ENCODE measurements at regions not wholly inside any gene's neighbourhood (a gene's known extent, or its start where the extent isn't known, plus 50 kb on each side); places are given as distances from the start of the nearest gene placed in this dataset.
"Not testable (repeated sequence)": the region's sequence is repeated elsewhere in the genome, so short reads cannot be mapped to it uniquely, and the experiment has no call there.

- TF ChIP-seq ZNF462 (CRISPR knock-in tag; IDR thresholded peaks at IDR 0.05) (no peak), ZNF114 (CRISPR knock-in tag; IDR thresholded peaks at IDR 0.05) (no peak), NANOG (IDR thresholded peaks at IDR 0.05; ENCODE audit: borderline replicate concordance) (no peak), ZNF331 (CRISPR knock-in tag; IDR thresholded peaks at IDR 0.05; ENCODE audit: low read depth) (no peak)
Measured at GRCh38 chr6:61100072-61100471, 1186.0 kb downstream of the KHDRBS2 start (continued).

GRCh38 chr6:61099561-61099960, 1186.5 kb downstream of the KHDRBS2 start:
- H3K9me2 ChIP-seq (ENCODE audit: insufficient read depth); ATAC-seq; H3K4me1 Mint-ChIP-seq: not testable (repeated sequence)

GRCh38 chr6:61087986-61088385, 1198.0 kb downstream of the KHDRBS2 start:
- H3K36me3 ChIP-seq (ENCODE audit: insufficient read depth); H4K20me1 ChIP-seq (replicated peaks; ENCODE audit: insufficient read depth); H3K4me2 ChIP-seq; H3K4me3 Mint-ChIP-seq; H3K4me3 ChIP-seq; H3K27me3 ChIP-seq (ENCODE audit: insufficient read depth); H3K27me3 Mint-ChIP-seq (ENCODE audit: insufficient read depth, low read depth, poor library complexity); H3F3A ChIP-seq (replicated peaks; ENCODE audit: low read depth); H3K79me2 ChIP-seq (replicated peaks; ENCODE audit: insufficient read depth); H3K27ac ChIP-seq (ENCODE audit: low read depth); H3K9me3 Mint-ChIP-seq; H3K9me2 ChIP-seq (ENCODE audit: insufficient read depth); ATAC-seq; H3K4me1 ChIP-seq (ENCODE audit: insufficient read depth); H3K27ac Mint-ChIP-seq; DNase-seq (ENCODE audit: low spot score); H3K4me1 Mint-ChIP-seq; H3K36me3 Mint-ChIP-seq (ENCODE audit: low read depth); H2AFZ ChIP-seq: not testable (repeated sequence)

More at GRCh38 chr6:61099561-61099960, 1186.5 kb downstream of the KHDRBS2 start:
- not testable (repeated sequence) for H3K36me3 ChIP-seq (ENCODE audit: insufficient read depth); H3K4me3 ChIP-seq; H4K20me1 ChIP-seq (replicated peaks; ENCODE audit: insufficient read depth); H3K4me1 ChIP-seq (ENCODE audit: insufficient read depth); H3F3A ChIP-seq (replicated peaks; ENCODE audit: low read depth); H3K36me3 Mint-ChIP-seq (ENCODE audit: low read depth); H3K27me3 Mint-ChIP-seq (ENCODE audit: insufficient read depth, low read depth, poor library complexity); H3K4me2 ChIP-seq; H2AFZ ChIP-seq; H3K27ac ChIP-seq (ENCODE audit: low read depth); DNase-seq (ENCODE audit: low spot score); H3K79me2 ChIP-seq (replicated peaks; ENCODE audit: insufficient read depth); H3K9me3 Mint-ChIP-seq; H3K27ac Mint-ChIP-seq; H3K27me3 ChIP-seq (ENCODE audit: insufficient read depth); H3K4me3 Mint-ChIP-seq

All from GM23338 (cell line).